ENCODE measurements at regions not wholly inside any gene's neighbourhood (a gene's known extent, or its start where the extent isn't known, plus 50 kb on each side); places are given as distances from the start of the nearest gene placed in this dataset.
"Not testable (repeated sequence)": the region's sequence is repeated elsewhere in the genome, so short reads cannot be mapped to it uniquely, and the experiment has no call there.

DNA sequence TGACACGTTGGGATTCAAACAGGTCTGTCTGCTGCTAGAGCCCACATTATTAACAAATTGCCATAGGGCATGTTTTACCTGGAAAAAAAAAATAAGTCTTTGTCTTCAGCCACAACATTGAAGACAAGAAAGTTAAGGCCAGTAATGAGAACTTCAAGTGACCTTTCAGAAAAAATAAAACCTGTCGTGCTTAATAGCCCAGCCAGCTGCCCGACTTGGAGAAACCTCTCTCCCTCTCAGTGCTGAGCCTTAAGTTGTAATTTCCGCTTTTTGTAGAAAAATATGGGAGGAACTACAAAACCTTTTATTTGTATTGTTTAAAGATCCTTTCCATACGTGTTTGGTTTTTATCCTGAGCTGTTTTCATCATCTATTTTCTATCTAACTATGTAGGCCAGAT, 454.3 kb upstream of the SLITRK6 start:
- H3K27me3 Mint-ChIP-seq (ENCODE audit: low read depth, poor library complexity); H3K4me3 Mint-ChIP-seq; DNase-seq; H3K4me1 Mint-ChIP-seq; H3K9me3 Mint-ChIP-seq; H3K27ac Mint-ChIP-seq; H3K36me3 Mint-ChIP-seq (ENCODE audit: low read depth): not testable (repeated sequence)

DNA sequence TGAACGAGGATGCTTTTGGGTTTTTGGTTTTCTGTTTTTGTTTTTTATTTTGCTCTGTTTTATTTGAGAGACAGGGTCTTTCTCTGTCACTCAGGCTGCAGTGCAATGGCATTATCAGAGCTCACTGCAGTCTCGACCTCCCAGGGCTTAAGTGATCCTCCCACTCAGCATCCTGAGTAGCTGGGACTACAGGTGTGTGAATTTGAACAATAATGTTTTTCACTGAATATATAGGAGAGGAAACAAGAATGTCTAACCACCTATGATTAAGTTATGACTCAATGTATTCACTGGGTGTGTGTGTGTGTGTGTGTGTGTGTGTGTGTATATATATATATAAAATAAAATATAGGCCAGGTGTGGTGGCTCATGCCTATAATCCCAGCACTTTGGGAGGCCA, 456.6 kb upstream of the SLITRK6 start:
- DNase-seq; H3K9me3 Mint-ChIP-seq; H3K4me1 Mint-ChIP-seq; H3K36me3 Mint-ChIP-seq (ENCODE audit: low read depth); H3K4me3 Mint-ChIP-seq; H3K27me3 Mint-ChIP-seq (ENCODE audit: low read depth, poor library complexity); H3K27ac Mint-ChIP-seq: not testable (repeated sequence)

GRCh38 chr13:86269511-86269910, 470.3 kb upstream of the SLITRK6 start:
- TF ChIP-seq, protein P1, sequence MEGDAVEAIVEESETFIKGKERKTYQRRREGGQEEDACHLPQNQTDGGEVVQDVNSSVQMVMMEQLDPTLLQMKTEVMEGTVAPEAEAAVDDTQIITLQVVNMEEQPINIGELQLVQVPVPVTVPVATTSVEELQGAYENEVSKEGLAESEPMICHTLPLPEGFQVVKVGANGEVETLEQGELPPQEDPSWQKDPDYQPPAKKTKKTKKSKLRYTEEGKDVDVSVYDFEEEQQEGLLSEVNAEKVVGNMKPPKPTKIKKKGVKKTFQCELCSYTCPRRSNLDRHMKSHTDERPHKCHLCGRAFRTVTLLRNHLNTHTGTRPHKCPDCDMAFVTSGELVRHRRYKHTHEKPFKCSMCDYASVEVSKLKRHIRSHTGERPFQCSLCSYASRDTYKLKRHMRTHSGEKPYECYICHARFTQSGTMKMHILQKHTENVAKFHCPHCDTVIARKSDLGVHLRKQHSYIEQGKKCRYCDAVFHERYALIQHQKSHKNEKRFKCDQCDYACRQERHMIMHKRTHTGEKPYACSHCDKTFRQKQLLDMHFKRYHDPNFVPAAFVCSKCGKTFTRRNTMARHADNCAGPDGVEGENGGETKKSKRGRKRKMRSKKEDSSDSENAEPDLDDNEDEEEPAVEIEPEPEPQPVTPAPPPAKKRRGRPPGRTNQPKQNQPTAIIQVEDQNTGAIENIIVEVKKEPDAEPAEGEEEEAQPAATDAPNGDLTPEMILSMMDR (IDR thresholded peaks at IDR 0.05) = no peak
- Mint-ChIP-seq H3K4me3 (no peak overlapping the region), H3K27ac (no peak overlapping the region), H3K4me1 (no peaks in the 10 kb centered on the region), H3K27me3 (ENCODE audit: low read depth, poor library complexity) (no peaks in the 10 kb centered on the region), H3K36me3 (ENCODE audit: low read depth) (no peaks in the 10 kb centered on the region), H3K9me3 (no peaks in the 10 kb centered on the region)
- DNase-seq = no peak

DNA sequence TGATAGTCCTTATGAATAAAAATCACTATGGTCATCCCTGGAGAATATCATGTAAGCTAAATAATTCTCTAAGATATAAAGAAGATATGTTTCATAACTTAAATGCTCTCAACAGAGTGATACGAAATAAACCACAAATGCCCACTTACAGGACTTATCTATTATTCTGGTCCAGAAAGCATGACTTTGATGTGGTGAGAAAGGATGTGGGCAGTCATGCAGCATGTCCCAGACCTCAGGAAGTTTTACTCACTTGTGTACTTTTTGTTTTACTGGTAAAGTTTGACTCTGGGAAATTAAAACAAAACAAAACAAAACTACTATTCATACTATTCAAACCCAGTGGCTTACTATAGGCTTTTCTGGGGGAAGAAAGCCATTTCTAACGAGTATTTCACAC, 483.2 kb upstream of the SLITRK6 start:
- Mint-ChIP-seq H3K4me3 (no peak overlapping the region), H3K27ac (no peak overlapping the region), H3K27me3 (ENCODE audit: low read depth, poor library complexity) (no peaks in the 10 kb centered on the region), H3K36me3 (ENCODE audit: low read depth) (no peaks in the 10 kb centered on the region), H3K9me3 (no peaks in the 10 kb centered on the region), H3K4me1 (no peaks in the 10 kb centered on the region)
- TF ChIP-seq, protein P1 (IDR thresholded peaks at IDR 0.05) = no peak
- DNase-seq = no peak

DNA sequence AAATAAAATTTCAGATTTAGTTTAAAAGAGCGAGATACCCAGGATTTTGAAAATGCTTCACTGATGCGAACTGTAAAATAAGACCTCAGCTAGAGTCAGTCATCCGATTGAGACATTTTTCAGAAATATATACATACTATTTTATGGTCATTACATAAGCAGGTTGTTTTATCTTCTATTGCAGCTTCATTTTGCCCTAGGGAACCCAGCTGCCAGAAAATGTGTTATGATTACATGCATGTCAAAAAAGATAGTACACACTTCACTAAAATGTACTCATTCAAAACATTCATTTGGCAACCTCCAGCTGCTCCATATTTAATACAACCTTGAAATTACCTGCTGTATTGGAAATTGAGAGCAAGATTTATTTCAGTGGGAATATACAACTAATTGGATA, 483.8 kb upstream of the SLITRK6 start:
- H3K9me3 Mint-ChIP-seq = no peaks in the 10 kb centered on the region
- TF ChIP-seq, protein P1 (IDR thresholded peaks at IDR 0.05) = no peak
- DNase-seq = no peak
- no peak overlapping the region for H3K4me3 Mint-ChIP-seq
- no peaks in the 10 kb centered on the region for H3K27me3 Mint-ChIP-seq (ENCODE audit: low read depth, poor library complexity)
- H3K27ac Mint-ChIP-seq = no peak overlapping the region
- H3K36me3 Mint-ChIP-seq (ENCODE audit: low read depth) = no peaks in the 10 kb centered on the region
- H3K4me1 Mint-ChIP-seq = no peaks in the 10 kb centered on the region

DNA sequence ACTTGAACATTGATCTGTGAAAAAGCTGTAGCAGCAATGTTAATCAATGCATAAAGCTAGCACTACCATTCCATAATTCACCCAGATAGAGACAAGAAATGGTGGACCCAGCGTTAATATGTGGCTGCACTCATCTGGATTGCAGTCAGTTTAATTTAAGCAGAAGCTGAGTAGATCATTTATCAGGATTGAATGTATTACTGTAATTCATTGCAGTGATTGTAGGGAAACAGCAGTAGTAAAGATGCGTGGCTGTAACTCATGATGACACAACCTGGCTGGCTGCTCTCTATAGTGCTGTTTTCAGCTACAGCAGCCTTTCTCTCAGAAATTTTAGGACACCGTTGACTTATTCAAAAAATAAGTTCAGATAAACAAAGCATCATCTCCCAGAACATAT, 499.5 kb upstream of the SLITRK6 start:
- TF ChIP-seq, protein P1 (IDR thresholded peaks at IDR 0.05) = no peak
- no peak for DNase-seq
- Mint-ChIP-seq H3K27me3 (ENCODE audit: low read depth, poor library complexity) (no peaks in the 10 kb centered on the region), H3K4me3 (no peak overlapping the region), H3K27ac (no peak overlapping the region), H3K9me3 (no peaks in the 10 kb centered on the region), H3K4me1 (no peaks in the 10 kb centered on the region), H3K36me3 (ENCODE audit: low read depth) (no peaks in the 10 kb centered on the region)

DNA sequence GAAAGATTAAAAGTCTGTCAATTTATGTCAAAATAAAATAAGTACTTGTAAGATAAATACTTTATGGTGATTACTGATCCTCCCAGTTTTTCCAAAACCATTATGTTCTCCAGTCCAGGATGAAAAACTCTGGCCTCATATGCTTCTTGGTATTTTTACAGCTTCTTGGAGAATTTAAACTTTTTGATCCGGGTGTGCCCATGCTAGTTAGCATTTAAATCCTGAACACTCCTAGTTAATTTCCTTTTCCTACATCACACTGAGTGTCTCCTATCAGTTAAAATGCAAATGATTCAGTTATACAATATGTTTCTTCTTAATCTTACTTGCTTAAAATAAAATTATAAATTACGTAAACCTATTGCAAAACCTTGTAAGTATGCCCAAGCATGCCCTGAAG, 499.9 kb upstream of the SLITRK6 start:
- no peaks in the 10 kb centered on the region for H3K27me3 Mint-ChIP-seq (ENCODE audit: low read depth, poor library complexity)
- H3K4me1 Mint-ChIP-seq = no peaks in the 10 kb centered on the region
- no peak overlapping the region for H3K27ac Mint-ChIP-seq
- TF ChIP-seq, protein P1 (IDR thresholded peaks at IDR 0.05) = no peak
- H3K36me3 Mint-ChIP-seq (ENCODE audit: low read depth) = no peaks in the 10 kb centered on the region
- H3K9me3 Mint-ChIP-seq = no peaks in the 10 kb centered on the region
- DNase-seq = no peak
- H3K4me3 Mint-ChIP-seq = no peak overlapping the region
